Mesenchymal stem cell (in vitro differentiated cells and primary cell): ENCODE measurements at regions not wholly inside any gene's neighbourhood (a gene's known extent, or its start where the extent isn't known, plus 50 kb on each side); places are given as distances from the start of the nearest gene placed in this dataset.

Experiments
- DNase-seq: peaks from one replicate; pipeline ENCODE4 v3.0.0-alpha.2; 2013
- H2AFZ ChIP-seq: one replicate; pipeline ENCODE4 v1.6.1; 2013; ENCODE audit warnings: low read depth, mild to moderate bottlenecking, control low read depth, inconsistent platforms, low read length, moderate library complexity
- H2AK5ac ChIP-seq: 2 replicates; pipeline ENCODE4 v1.6.1; 2013; ENCODE audit warnings: low read length, moderate library complexity, mild to moderate bottlenecking, inconsistent platforms; ENCODE audit not compliant: severe bottlenecking
- H2BK120ac ChIP-seq: one replicate; pipeline ENCODE4 v1.6.1; 2013; ENCODE audit warnings: low read depth, mild to moderate bottlenecking, inconsistent platforms, low read length, moderate library complexity
- H2BK12ac ChIP-seq, 2 experiments: one replicate each; pipeline ENCODE4 v1.6.1; 2013; ENCODE audit warnings: inconsistent platforms in 2 of 2, low read length in 2 of 2, mild to moderate bottlenecking in 2 of 2, moderate library complexity in 2 of 2, control low read depth in 1 of 2
- H2BK15ac ChIP-seq: one replicate; pipeline ENCODE4 v1.6.1; 2013; ENCODE audit warnings: mild to moderate bottlenecking, low read depth, inconsistent platforms; ENCODE audit not compliant: poor library complexity, severe bottlenecking
- H2BK5ac ChIP-seq: 2 replicates; pipeline ENCODE4 v1.6.1; 2013; ENCODE audit warnings: low read depth, mild to moderate bottlenecking, low read length, control low read depth, inconsistent platforms; ENCODE audit not compliant: poor library complexity, severe bottlenecking
- H3K14ac ChIP-seq, 2 experiments: one replicate each; pipeline ENCODE4 v1.6.1; 2013; ENCODE audit warnings: inconsistent platforms in 2 of 2, low read length in 2 of 2, control low read depth in 1 of 2, mild to moderate bottlenecking in 1 of 2, moderate library complexity in 1 of 2
- H3K18ac ChIP-seq, 2 experiments: one replicate each; pipeline ENCODE4 v1.6.1; 2013; ENCODE audit warnings: inconsistent platforms in 2 of 2, low read length in 2 of 2, control low read depth in 1 of 2, low read depth in 1 of 2, mild to moderate bottlenecking in 1 of 2
- H3K23ac ChIP-seq, 2 experiments: one replicate each; pipeline ENCODE4 v1.6.1; 2013; ENCODE audit warnings: inconsistent platforms in 2 of 2, low read length in 2 of 2, mild to moderate bottlenecking in 2 of 2, moderate library complexity in 2 of 2, control low read depth in 1 of 2
- H3K27ac ChIP-seq: 2 replicates; pipeline ENCODE4 v1.5.1; 2013; ENCODE audit warnings: mild to moderate bottlenecking, moderate library complexity, low read length, control low read depth, inconsistent platforms; ENCODE audit not compliant: poor library complexity, severe bottlenecking
- H3K27me3 ChIP-seq, 2 experiments: 2 replicates each; pipeline versions ENCODE4 v1.6.1 to v1.7.0; 2013; ENCODE audit warnings: low read length in 2 of 2, mild to moderate bottlenecking in 2 of 2, moderate library complexity in 2 of 2, control low read depth in 1 of 2, inconsistent platforms in 1 of 2; ENCODE audit not compliant: control insufficient read depth in 1 of 2, insufficient read depth in 1 of 2
- H3K36me3 ChIP-seq, 2 experiments: 2 replicates each; pipeline versions ENCODE4 v1.6.1 to v1.7.0; 2013; ENCODE audit warnings: low read length in 2 of 2, control low read depth in 1 of 2, inconsistent platforms in 1 of 2, low read depth in 1 of 2, mild to moderate bottlenecking in 1 of 2; ENCODE audit not compliant: insufficient read depth in 2 of 2, control insufficient read depth in 1 of 2
- H3K4ac ChIP-seq, 2 experiments: one replicate each; pipeline ENCODE4 v1.6.1; 2013; ENCODE audit warnings: inconsistent platforms in 2 of 2, low read length in 2 of 2, mild to moderate bottlenecking in 2 of 2, moderate library complexity in 2 of 2, control low read depth in 1 of 2, low read depth in 1 of 2
- H3K4me1 ChIP-seq: 2 replicates; pipeline ENCODE4 v1.6.1; 2013; ENCODE audit warnings: low read depth, low read length, control low read depth; ENCODE audit not compliant: control insufficient read depth, insufficient read depth
- H3K4me2 ChIP-seq: 2 replicates; pipeline ENCODE4 v1.6.1; 2013; ENCODE audit warnings: low read length, mild to moderate bottlenecking, inconsistent platforms; ENCODE audit not compliant: poor library complexity, severe bottlenecking
- H3K4me3 ChIP-seq, 2 experiments: 2 replicates each; pipeline versions ENCODE4 v1.5.1 to v1.7.0; 2013; ENCODE audit warnings: low read length in 2 of 2, mild to moderate bottlenecking in 2 of 2, control low read depth in 1 of 2, low read depth in 1 of 2; ENCODE audit not compliant: insufficient read depth in 1 of 2
- H3K79me1 ChIP-seq: replicated peaks from 2 replicates; pipeline ENCODE4 v1.6.1; 2013; ENCODE audit warnings: mild to moderate bottlenecking, control low read depth, low read length, inconsistent platforms; ENCODE audit not compliant: poor library complexity, severe bottlenecking
- H3K9ac ChIP-seq: 2 replicates; pipeline ENCODE4 v1.7.0; 2013; ENCODE audit warnings: mild to moderate bottlenecking, low read length, moderate library complexity
- H3K9me3 ChIP-seq: 2 replicates; pipeline ENCODE4 v1.7.0; 2013; ENCODE audit warnings: mild to moderate bottlenecking, low read length; ENCODE audit not compliant: control insufficient read depth
- H4K8ac ChIP-seq: one replicate; pipeline ENCODE4 v1.6.1; 2013; ENCODE audit warnings: inconsistent platforms, mild to moderate bottlenecking, low read length, moderate library complexity
- H4K91ac ChIP-seq: one replicate; pipeline ENCODE4 v1.6.1; 2013; ENCODE audit warnings: mild to moderate bottlenecking, low read length, inconsistent platforms
- WGBS: methylation state at CpG from one replicate; pipeline ENCODE4 v1.1.7; 2013; ENCODE audit warnings: mixed read lengths; 5-methylcytosine and 5-hydroxymethylcytosine counted together

- Histone ChIP-seq H3K79me1 (no peaks in the 10 kb centered on the region), H3K36me3 (no peaks in the 10 kb centered on the region), H4K8ac (no peak overlapping the region), H3K4me3 (no peak overlapping the region), H2BK15ac (no peak overlapping the region), H3K4ac (no peak overlapping the region), H3K27ac (no peak overlapping the region), H2AK5ac (no peak overlapping the region), H2BK120ac (no peak overlapping the region), H3K14ac (no peak overlapping the region), H3K9me3 (no peaks in the 10 kb centered on the region), H2BK12ac (no peak overlapping the region), H3K9ac (no peak overlapping the region), H2BK5ac (no peak overlapping the region), H2AFZ (no peak overlapping the region), H3K4me1 (no peaks in the 10 kb centered on the region), H3K4me2 (no peak overlapping the region), H4K91ac (no peak overlapping the region), H3K27me3 (peaks cover 0 to 23% of the 10 kb centered on the region in 2 experiments), H3K23ac (no peak overlapping the region), H3K18ac (no peak overlapping the region)
- DNase-seq: no peak
- WGBS: 87% methylated on average over 5 of the region's 5 CpGs
Measured at GRCh38 chr17:33777674-33778073, 477.4 kb upstream of the CCL2 start.

- H3K23ac ChIP-seq: no peak overlapping the region
- H3K27ac ChIP-seq: no peak overlapping the region
- H2AFZ ChIP-seq: no peak overlapping the region
- H3K79me1 ChIP-seq: no peaks in the 10 kb centered on the region
- H3K36me3 ChIP-seq: no peaks in the 10 kb centered on the region
- H3K9me3 ChIP-seq: no peaks in the 10 kb centered on the region
- no peak overlapping the region for H3K4me3 ChIP-seq
- H2BK15ac ChIP-seq: no peak overlapping the region
- no peak overlapping the region for H2BK120ac ChIP-seq
- peaks cover 0 to 23% of the 10 kb centered on the region in 2 experiments for H3K27me3 ChIP-seq
- no peak overlapping the region for H4K91ac ChIP-seq
- H4K8ac ChIP-seq: no peak overlapping the region
- no peak overlapping the region for H3K14ac ChIP-seq
- no peak overlapping the region for H3K4me2 ChIP-seq
- WGBS: 65% methylated on average over 6 of the region's 7 CpGs
- no peak overlapping the region for H3K18ac ChIP-seq
- H2AK5ac ChIP-seq: no peak overlapping the region
- H3K4me1 ChIP-seq: no peaks in the 10 kb centered on the region
- H2BK12ac ChIP-seq: no peak overlapping the region
- no peak overlapping the region for H3K4ac ChIP-seq
- DNase-seq: no peak
- H2BK5ac ChIP-seq: no peak overlapping the region
- no peak overlapping the region for H3K9ac ChIP-seq
Measured at GRCh38 chr17:33778505-33779233, 476.4 kb upstream of the CCL2 start.

DNA sequence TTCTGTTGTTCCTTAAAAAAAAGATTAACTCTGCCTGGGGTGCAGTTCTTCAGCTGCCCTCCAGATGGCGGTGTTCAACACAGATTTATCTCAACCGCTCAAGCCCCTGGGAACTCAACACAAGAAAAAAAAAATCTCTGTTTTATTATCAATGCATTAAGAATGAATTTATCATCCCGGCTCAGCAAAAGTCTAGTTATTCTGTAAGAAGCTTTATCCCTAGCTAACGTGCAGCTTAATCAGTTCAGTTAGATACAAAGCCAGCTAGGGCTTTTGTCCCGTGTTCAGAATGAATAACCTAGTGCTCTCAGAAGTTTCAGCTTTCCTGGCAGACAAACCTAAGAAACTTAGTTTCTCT lies 475.9 kb upstream of the CCL2 start:
- H2AFZ ChIP-seq: no peak overlapping the region
- H3K27ac ChIP-seq: no peak overlapping the region
- H3K23ac ChIP-seq: no peak overlapping the region
- 27% methylated on average over 3 of the region's 5 CpGs for WGBS
- no peak overlapping the region for H4K91ac ChIP-seq
- no peaks in the 10 kb centered on the region for H3K79me1 ChIP-seq
- no peak overlapping the region for H3K14ac ChIP-seq
- no peaks in the 10 kb centered on the region for H3K36me3 ChIP-seq
- no peak overlapping the region for H3K4ac ChIP-seq
- H2AK5ac ChIP-seq: no peak overlapping the region
- peak; percentile 47 for DNase-seq
- H2BK15ac ChIP-seq: no peak overlapping the region
- no peak overlapping the region for H2BK12ac ChIP-seq
- H3K18ac ChIP-seq: no peak overlapping the region
- H4K8ac ChIP-seq: no peak overlapping the region
- no peaks in the 10 kb centered on the region for H3K9me3 ChIP-seq
- no peak overlapping the region for H3K9ac ChIP-seq
- peaks cover 0 to 23% of the 10 kb centered on the region in 2 experiments for H3K27me3 ChIP-seq
- H2BK120ac ChIP-seq: no peak overlapping the region
- H3K4me3 ChIP-seq: no peak overlapping the region
- no peak overlapping the region for H2BK5ac ChIP-seq
- no peak overlapping the region for H3K4me2 ChIP-seq
- no peaks in the 10 kb centered on the region for H3K4me1 ChIP-seq

GRCh38 chr17:33785281-33785680 lies 469.8 kb upstream of the CCL2 start:
- H3K18ac ChIP-seq: no peak overlapping the region
- H2BK12ac ChIP-seq: no peak overlapping the region
- no peak for DNase-seq
- no peaks in the 10 kb centered on the region for H3K36me3 ChIP-seq
- peaks cover 0 to 20% of the 10 kb centered on the region in 2 experiments for H3K27me3 ChIP-seq
- no peak overlapping the region for H2AK5ac ChIP-seq
- H2BK120ac ChIP-seq: no peak overlapping the region
- no peak overlapping the region for H2BK5ac ChIP-seq
- H3K9ac ChIP-seq: no peak overlapping the region
- no peak overlapping the region for H3K27ac ChIP-seq
- H3K4me2 ChIP-seq: no peak overlapping the region
- no peak overlapping the region for H4K91ac ChIP-seq
- no peak overlapping the region for H3K14ac ChIP-seq
- H2BK15ac ChIP-seq: no peak overlapping the region
- no peak overlapping the region for H2AFZ ChIP-seq
- H3K4ac ChIP-seq: no peak overlapping the region
- no peaks in the 10 kb centered on the region for H3K9me3 ChIP-seq
- H3K23ac ChIP-seq: no peak overlapping the region
- no peak overlapping the region for H3K4me3 ChIP-seq
- no peaks in the 10 kb centered on the region for H3K79me1 ChIP-seq
- H4K8ac ChIP-seq: no peak overlapping the region
- H3K4me1 ChIP-seq: no peaks in the 10 kb centered on the region
